Thymus (tissue), 11 donors: ENCODE measurements at regions not wholly inside any gene's neighbourhood (a gene's known extent, or its start where the extent isn't known, plus 50 kb on each side); places are given as distances from the start of the nearest gene placed in this dataset.
"Not testable (repeated sequence)": the region's sequence is repeated elsewhere in the genome, so short reads cannot be mapped to it uniquely, and the experiment has no call there.

Source experiments
- DNase-seq, 9 donors: peaks; one replicate each; pipeline ENCODE4 v3.0.0-alpha.2; 2013; ENCODE audit warnings: low spot score in 9 of 9, low read depth in 6 of 9, missing footprints in 1 of 9
- H3K27ac ChIP-seq, 2 donors: one replicate each; pipeline ENCODE4 v1.5.1; 2013; ENCODE audit warnings: control low read depth in 1 of 2, low read depth in 1 of 2, low read length in 1 of 2, mild to moderate bottlenecking in 1 of 2, moderate library complexity in 1 of 2
- H3K27me3 ChIP-seq, 2 donors: one replicate each; pipeline ENCODE4 v1.5.1; 2013; ENCODE audit warnings: low read length in 1 of 2; ENCODE audit not compliant: control insufficient read depth in 2 of 2, insufficient read depth in 1 of 2
- H3K36me3 ChIP-seq, 2 donors: one replicate each; pipeline ENCODE4 v1.5.1; 2013; ENCODE audit warnings: low read length in 1 of 2, mild to moderate bottlenecking in 1 of 2, moderate library complexity in 1 of 2; ENCODE audit not compliant: control insufficient read depth in 2 of 2, insufficient read depth in 2 of 2
- H3K4me1 ChIP-seq, 2 donors: one replicate each; pipeline ENCODE4 v1.5.1; 2013; ENCODE audit warnings: low read length in 2 of 2; ENCODE audit not compliant: control insufficient read depth in 2 of 2, insufficient read depth in 2 of 2
- H3K4me3 ChIP-seq, 2 donors: one replicate each; pipeline ENCODE4 v1.5.1; 2013; ENCODE audit warnings: low read length in 2 of 2, control low read depth in 1 of 2, mild to moderate bottlenecking in 1 of 2
- H3K9me3 ChIP-seq, 2 donors: one replicate each; pipeline ENCODE4 v1.5.1; 2013; ENCODE audit warnings: low read length in 1 of 2, mild to moderate bottlenecking in 1 of 2; ENCODE audit not compliant: control insufficient read depth in 2 of 2, insufficient read depth in 1 of 2
- WGBS: extraction: QIAGEN DNeasy Blood & Tissue Kit; methylation state at CpG from one replicate; pipeline ENCODE4 v1.1.7; 2013; 5-methylcytosine and 5-hydroxymethylcytosine counted together
- donor health status: healthy.

DNA sequence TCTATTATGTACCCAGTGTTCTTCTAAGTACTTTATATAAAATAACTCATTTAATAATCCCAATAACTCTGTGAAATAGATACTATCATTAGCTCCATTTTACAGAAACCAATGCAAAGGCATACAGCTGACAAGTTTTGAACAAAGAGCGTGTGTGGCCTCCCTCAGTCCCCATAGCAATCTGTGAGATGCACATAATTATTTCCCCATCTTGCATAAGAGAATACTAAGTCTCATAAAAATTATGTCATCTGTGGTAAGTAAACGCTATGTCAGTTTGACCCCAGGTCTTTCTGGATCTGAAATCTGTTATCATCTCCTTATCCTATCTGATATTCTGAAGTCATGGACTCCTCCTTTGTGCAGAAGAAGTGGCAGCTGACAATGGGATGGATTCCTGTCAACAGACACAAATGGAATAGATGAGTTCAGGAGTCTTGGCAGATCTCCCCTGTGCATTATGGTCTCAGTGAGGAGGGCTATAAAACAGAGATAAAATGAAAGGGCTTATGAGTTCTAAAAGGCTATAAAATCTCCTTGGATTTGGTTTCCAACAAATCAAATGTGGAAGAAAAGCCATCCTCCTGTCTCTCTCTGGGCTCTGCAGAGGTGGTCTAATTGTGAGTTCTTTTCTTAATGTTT is 162.5 kb upstream of the TLE4 start:
- H3K4me3 ChIP-seq = no peak overlapping the region
- no peaks in the 10 kb centered on the region for H3K9me3 ChIP-seq
- DNase-seq = no peak
- no peaks in the 10 kb centered on the region for H3K36me3 ChIP-seq
- H3K27ac ChIP-seq = no peak overlapping the region
- no peaks in the 10 kb centered on the region for H3K4me1 ChIP-seq
- H3K27me3 ChIP-seq = no peaks in the 10 kb centered on the region
- WGBS = 97% methylated on average over 2 of the region's 2 CpGs

DNA sequence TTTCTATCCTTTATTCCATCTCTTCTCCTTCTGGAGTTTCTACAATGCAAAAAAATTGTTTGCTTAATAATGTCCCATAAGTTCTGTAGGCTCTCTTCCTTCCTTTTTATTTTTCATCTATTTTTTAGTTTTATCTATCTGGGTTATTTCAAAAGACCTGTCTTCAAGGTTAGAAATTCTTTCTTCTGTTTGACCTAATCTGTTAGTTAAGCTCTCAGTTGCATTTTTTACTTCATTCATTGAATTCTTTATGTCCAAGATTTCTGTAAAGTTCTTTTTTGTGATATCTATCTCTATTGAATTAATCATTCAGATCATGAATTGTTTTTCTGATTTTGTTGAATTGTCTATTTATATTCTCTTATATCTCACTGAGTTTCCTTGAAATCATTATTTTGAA is 145.9 kb upstream of the TLE4 start:
- Histone ChIP-seq H3K9me3 (peaks cover 0 to 8% of the 10 kb centered on the region in 2 donors), H3K4me1 (no peaks in the 10 kb centered on the region), H3K36me3 (no peaks in the 10 kb centered on the region), H3K27ac (no peak overlapping the region), H3K27me3 (no peaks in the 10 kb centered on the region), H3K4me3 (no peak overlapping the region)
- DNase-seq = no peak

DNA sequence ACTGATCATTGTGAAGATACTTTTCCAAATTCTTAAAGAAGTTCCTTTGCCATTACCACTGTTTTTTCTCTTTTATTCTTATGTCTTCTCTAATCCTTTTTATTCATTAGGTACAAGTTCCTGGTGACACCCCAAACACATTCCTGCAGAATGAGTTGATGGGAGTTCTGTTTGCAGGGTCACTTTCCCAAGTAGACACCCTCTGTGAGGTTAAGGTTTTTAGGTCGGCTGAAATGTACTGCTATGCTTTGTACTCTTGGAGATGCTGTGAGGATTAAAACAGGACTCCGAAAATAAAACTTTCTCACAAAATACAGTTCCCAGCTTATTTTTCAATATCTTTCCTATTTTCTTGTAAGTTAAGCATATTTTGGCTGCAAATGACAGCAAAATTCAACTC is 143.3 kb upstream of the TLE4 start:
- Histone ChIP-seq H3K9me3 (peaks cover 0 to 8% of the 10 kb centered on the region in 2 donors), H3K4me1 (no peaks in the 10 kb centered on the region), H3K4me3 (no peak overlapping the region), H3K27ac (no peak overlapping the region), H3K27me3 (no peaks in the 10 kb centered on the region), H3K36me3 (no peaks in the 10 kb centered on the region)
- no peak for DNase-seq
- WGBS = 72% methylated on average over 2 of the region's 2 CpGs

DNA sequence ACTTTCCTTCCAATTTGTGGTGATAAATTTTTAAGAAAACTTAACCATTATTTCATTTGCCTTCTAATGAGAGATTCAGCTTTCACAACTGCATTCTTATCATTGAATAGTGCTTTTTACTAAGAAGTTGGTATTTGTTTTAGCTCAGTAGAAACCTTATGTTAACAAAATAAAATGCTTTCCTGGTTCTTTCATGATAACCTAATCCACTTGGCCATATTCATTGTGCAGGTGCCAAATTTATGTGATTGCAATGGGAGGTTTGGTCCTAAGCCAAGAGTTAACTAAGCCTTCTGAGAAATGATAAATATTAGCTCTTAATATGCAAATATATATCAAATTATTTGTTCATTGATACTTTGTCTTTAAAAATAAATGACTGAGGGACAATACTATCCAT is 141.1 kb upstream of the TLE4 start:
- DNase-seq = no peak
- H3K27ac ChIP-seq = no peak overlapping the region
- H3K36me3 ChIP-seq = no peaks in the 10 kb centered on the region

GRCh38 chr9:79431019-79431679 is 140.6 kb upstream of the TLE4 start:
- DNase-seq = no peak
- Histone ChIP-seq H3K4me1 (no peaks in the 10 kb centered on the region), H3K4me3 (no peak overlapping the region), H3K36me3 (no peaks in the 10 kb centered on the region), H3K27ac (no peak overlapping the region), H3K27me3 (no peaks in the 10 kb centered on the region), H3K9me3 (peaks cover 0 to 8% of the 10 kb centered on the region in 2 donors)
- 96% methylated on average over 4 of the region's 4 CpGs for WGBS

More for the DNA sequence above, 141.1 kb upstream of the TLE4 start:
- Histone ChIP-seq H3K9me3 (peaks cover 0 to 8% of the 10 kb centered on the region in 2 donors), H3K27me3 (no peaks in the 10 kb centered on the region), H3K4me3 (no peak overlapping the region), H3K4me1 (no peaks in the 10 kb centered on the region)

GRCh38 chr9:79432485-79432884 is 139.3 kb upstream of the TLE4 start:
- H3K27me3 ChIP-seq = no peaks in the 10 kb centered on the region
- no peaks in the 10 kb centered on the region for H3K4me1 ChIP-seq
- H3K36me3 ChIP-seq = no peaks in the 10 kb centered on the region
- no peak overlapping the region for H3K27ac ChIP-seq
- H3K9me3 ChIP-seq = no peaks in the 10 kb centered on the region
- H3K4me3 ChIP-seq = no peak overlapping the region
- WGBS = 99% methylated on average over 1 of the region's 1 CpG
- peak in 2 of 9 donors; percentile 1 to 10 for DNase-seq

- Histone ChIP-seq H3K4me3 (no peak overlapping the region), H3K27me3 (no peaks in the 10 kb centered on the region), H3K4me1 (no peaks in the 10 kb centered on the region), H3K9me3 (no peaks in the 10 kb centered on the region), H3K27ac (no peak overlapping the region), H3K36me3 (no peaks in the 10 kb centered on the region)
- DNase-seq = no peak
Observed at GRCh38 chr9:79433703-79434102, 138.1 kb upstream of the TLE4 start.

GRCh38 chr9:79439221-79439620 is 132.5 kb upstream of the TLE4 start:
- not testable (repeated sequence) for H3K36me3 ChIP-seq, H3K27ac ChIP-seq, H3K4me3 ChIP-seq, H3K27me3 ChIP-seq, H3K4me1 ChIP-seq, H3K9me3 ChIP-seq
- DNase-seq = peak in 8 of 9 donors; percentile 3 to 61 (median 42)
- WGBS = 40% methylated on average over 19 of the region's 19 CpGs

GRCh38 chr9:79446523-79447307 is 125.0 kb upstream of the TLE4 start:
- no peaks in the 10 kb centered on the region for H3K9me3 ChIP-seq
- no peaks in the 10 kb centered on the region for H3K36me3 ChIP-seq
- H3K27me3 ChIP-seq = no peaks in the 10 kb centered on the region
- DNase-seq = no peak
- H3K4me1 ChIP-seq = no peaks in the 10 kb centered on the region
- 64% methylated on average over 4 of the region's 4 CpGs for WGBS
- no peak overlapping the region for H3K4me3 ChIP-seq
- H3K27ac ChIP-seq = no peak overlapping the region
